Lower lobe of right lung (tissue), 2 donors: ENCODE measurements at regions not wholly inside any gene's neighbourhood (a gene's known extent, or its start where the extent isn't known, plus 50 kb on each side); places are given as distances from the start of the nearest gene placed in this dataset.

Experiments used
- ATAC-seq, 2 donors: fragments of 200-7000 bp; cut with Tn5 transposase; one replicate each; pipeline ENCODE4 v1.9.1; 2020 to 2022; ENCODE audit warnings: mild to moderate bottlenecking in 2 of 2, moderate library complexity in 2 of 2
- DNase-seq: peaks from one replicate; pipeline ENCODE4 v3.0.0-alpha.2; 2020
- H3K27ac ChIP-seq: fragments of 200-600 bp; one replicate; pipeline ENCODE4 v1.8.0; 2022
- H3K27me3 ChIP-seq: fragments of 200-600 bp; one replicate; pipeline ENCODE4 v1.8.0; 2022; ENCODE audit warnings: low read depth
- H3K36me3 ChIP-seq: fragments of 200-600 bp; one replicate; pipeline ENCODE4 v1.8.0; 2022; ENCODE audit warnings: mild to moderate bottlenecking
- H3K4me1 ChIP-seq: fragments of 200-600 bp; one replicate; pipeline ENCODE4 v1.8.0; 2022
- H3K4me3 ChIP-seq: fragments of 200-600 bp; one replicate; pipeline ENCODE4 v1.8.0; 2022; ENCODE audit warnings: mild to moderate bottlenecking
- H3K9me3 ChIP-seq: fragments of 200-600 bp; one replicate; pipeline ENCODE4 v1.8.0; 2022
- intact Hi-C: fragments of 100-400 bp; cut with DNase I; formaldehyde crosslinking; loops from one replicate; pipeline ENCODE4 v1.11.0; 2022
- TF ChIP-seq, protein P1 (sequence below): fragments of 200-600 bp; IDR thresholded peaks from one replicate; pipeline ENCODE4 v1.8.0; 2022; ENCODE audit warnings: antibody characterized with exemption, mild to moderate bottlenecking
- donor health status: DM: no; HTN: yes; CAD: no; lungs with severe emphysema.

- H3K27ac ChIP-seq = no peak overlapping the region
- no peaks in the 10 kb centered on the region for H3K9me3 ChIP-seq
- DNase-seq (no peak), ATAC-seq (no peak)
- H3K4me3 ChIP-seq = no peak overlapping the region
- no peaks in the 10 kb centered on the region for H3K4me1 ChIP-seq
- intact Hi-C loops = no loop called here
- TF ChIP-seq, protein P1, sequence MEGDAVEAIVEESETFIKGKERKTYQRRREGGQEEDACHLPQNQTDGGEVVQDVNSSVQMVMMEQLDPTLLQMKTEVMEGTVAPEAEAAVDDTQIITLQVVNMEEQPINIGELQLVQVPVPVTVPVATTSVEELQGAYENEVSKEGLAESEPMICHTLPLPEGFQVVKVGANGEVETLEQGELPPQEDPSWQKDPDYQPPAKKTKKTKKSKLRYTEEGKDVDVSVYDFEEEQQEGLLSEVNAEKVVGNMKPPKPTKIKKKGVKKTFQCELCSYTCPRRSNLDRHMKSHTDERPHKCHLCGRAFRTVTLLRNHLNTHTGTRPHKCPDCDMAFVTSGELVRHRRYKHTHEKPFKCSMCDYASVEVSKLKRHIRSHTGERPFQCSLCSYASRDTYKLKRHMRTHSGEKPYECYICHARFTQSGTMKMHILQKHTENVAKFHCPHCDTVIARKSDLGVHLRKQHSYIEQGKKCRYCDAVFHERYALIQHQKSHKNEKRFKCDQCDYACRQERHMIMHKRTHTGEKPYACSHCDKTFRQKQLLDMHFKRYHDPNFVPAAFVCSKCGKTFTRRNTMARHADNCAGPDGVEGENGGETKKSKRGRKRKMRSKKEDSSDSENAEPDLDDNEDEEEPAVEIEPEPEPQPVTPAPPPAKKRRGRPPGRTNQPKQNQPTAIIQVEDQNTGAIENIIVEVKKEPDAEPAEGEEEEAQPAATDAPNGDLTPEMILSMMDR = no peak
- H3K36me3 ChIP-seq = no peaks in the 10 kb centered on the region
- no peaks in the 10 kb centered on the region for H3K27me3 ChIP-seq
Measured at GRCh38 chr3:84126160-84126559, 832.6 kb upstream of the CADM2 start.

DNA sequence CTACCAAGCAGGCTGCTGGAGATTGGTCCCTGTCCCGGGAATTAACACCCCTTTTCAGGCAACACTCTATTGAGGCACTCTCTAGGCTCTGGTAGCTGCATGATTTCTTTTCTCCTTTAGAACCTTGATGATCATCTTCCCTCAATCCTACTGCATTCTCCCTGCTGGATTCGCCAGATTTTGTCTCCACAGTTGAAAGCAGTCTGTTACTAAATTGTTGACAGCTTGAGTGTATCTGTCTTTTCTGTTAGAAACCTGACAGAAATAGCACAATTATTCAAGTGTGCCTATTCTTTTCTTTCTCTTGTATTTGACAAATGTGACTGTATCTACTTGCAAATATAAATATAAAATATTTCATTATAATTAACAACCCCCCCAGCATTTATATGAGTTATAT is 830.8 kb upstream of the CADM2 start:
- H3K9me3 ChIP-seq = no peaks in the 10 kb centered on the region
- intact Hi-C loops = no loop called here
- no peaks in the 10 kb centered on the region for H3K36me3 ChIP-seq
- no peaks in the 10 kb centered on the region for H3K4me1 ChIP-seq
- TF ChIP-seq, protein P1 = no peak
- ATAC-seq = no peak
- H3K27ac ChIP-seq = no peak overlapping the region
- H3K4me3 ChIP-seq = no peak overlapping the region
- no peak for DNase-seq
- no peaks in the 10 kb centered on the region for H3K27me3 ChIP-seq

- ATAC-seq = no peak
- no peak for DNase-seq
- intact Hi-C loops = no loop called here
- Histone ChIP-seq H3K9me3 (no peaks in the 10 kb centered on the region), H3K4me3 (no peak overlapping the region), H3K27ac (no peak overlapping the region), H3K27me3 (no peaks in the 10 kb centered on the region), H3K36me3 (no peaks in the 10 kb centered on the region), H3K4me1 (no peaks in the 10 kb centered on the region)
- TF ChIP-seq, protein P1 = no peak
Measured at GRCh38 chr3:84136425-84136824, 822.4 kb upstream of the CADM2 start.

- H3K4me3 ChIP-seq = no peak overlapping the region
- DNase-seq = no peak
- no peaks in the 10 kb centered on the region for H3K4me1 ChIP-seq
- intact Hi-C loops = no loop called here
- H3K27me3 ChIP-seq = no peaks in the 10 kb centered on the region
- ATAC-seq = no peak
- no peaks in the 10 kb centered on the region for H3K36me3 ChIP-seq
- no peaks in the 10 kb centered on the region for H3K9me3 ChIP-seq
- no peak overlapping the region for H3K27ac ChIP-seq
- TF ChIP-seq, protein P1 = no peak
Measured at GRCh38 chr3:84140631-84141030, 818.2 kb upstream of the CADM2 start.

DNA sequence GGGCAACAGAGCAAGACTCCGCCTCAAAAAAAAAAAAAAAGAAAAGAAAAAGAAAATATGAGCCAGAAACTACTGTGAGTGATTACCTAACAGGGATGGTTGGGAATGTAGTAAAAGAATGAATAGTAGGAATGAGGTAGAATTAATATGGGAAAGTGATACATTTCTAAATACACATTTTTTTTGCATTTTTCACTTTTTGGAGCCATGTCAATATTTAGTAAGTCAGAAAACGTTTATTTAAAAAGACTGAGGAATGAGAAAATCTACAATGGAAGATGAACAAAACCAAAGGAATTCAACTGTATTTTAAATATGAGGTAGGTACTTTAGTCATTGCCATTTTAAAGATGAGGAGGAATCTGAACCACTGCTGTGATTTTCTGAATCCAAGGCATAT is 817.2 kb upstream of the CADM2 start:
- DNase-seq (no peak), ATAC-seq (no peak)
- H3K36me3 ChIP-seq = no peaks in the 10 kb centered on the region
- no peaks in the 10 kb centered on the region for H3K9me3 ChIP-seq
- no peaks in the 10 kb centered on the region for H3K4me1 ChIP-seq
- no peak overlapping the region for H3K27ac ChIP-seq
- no peaks in the 10 kb centered on the region for H3K27me3 ChIP-seq
- intact Hi-C loops = no loop called here
- TF ChIP-seq, protein P1 = no peak
- no peak overlapping the region for H3K4me3 ChIP-seq

DNA sequence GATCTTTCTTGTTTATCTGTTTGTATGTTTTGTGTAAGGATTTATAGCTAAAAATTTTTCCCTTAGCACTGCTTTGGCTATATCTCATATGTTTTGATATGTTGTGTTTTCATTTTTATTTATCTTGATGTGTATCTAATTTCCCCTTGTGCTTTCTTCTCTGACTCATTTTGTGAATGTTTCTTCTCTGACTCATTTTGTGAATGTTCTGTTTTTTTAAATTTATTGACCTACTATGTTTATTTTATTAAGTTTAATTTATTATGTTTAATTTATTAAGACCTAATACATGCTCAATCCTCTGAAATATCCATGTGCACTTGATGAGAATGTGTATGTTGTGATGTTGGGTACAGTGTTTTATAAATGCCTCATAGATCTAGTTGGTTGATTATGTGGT is 793.5 kb upstream of the CADM2 start:
- Histone ChIP-seq H3K9me3 (no peaks in the 10 kb centered on the region), H3K4me1 (no peaks in the 10 kb centered on the region), H3K36me3 (no peaks in the 10 kb centered on the region), H3K27ac (no peak overlapping the region), H3K4me3 (no peak overlapping the region), H3K27me3 (no peaks in the 10 kb centered on the region)
- ATAC-seq (no peak), DNase-seq (no peak)
- intact Hi-C loops = no loop called here
- TF ChIP-seq, protein P1 = no peak
